Stimulated activated CD4-positive, alpha-beta T cell treated with anti-CD3 and anti-CD28 coated beads, Interleukin-2, amount 100 ng/mL, for 24 hours (primary cell): ENCODE measurements at regions not wholly inside any gene's neighbourhood (a gene's known extent, or its start where the extent isn't known, plus 50 kb on each side); places are given as distances from the start of the nearest gene placed in this dataset.
"Not testable (repeated sequence)": the region's sequence is repeated elsewhere in the genome, so short reads cannot be mapped to it uniquely, and the experiment has no call there.

Experiments used
- DNase-seq, 2 donors: peaks; one replicate each; pipeline ENCODE4 v3.0.0-alpha.2; 2020

- no peak for DNase-seq
Observed at GRCh38 chrX:13419918-13420317, 100.1 kb upstream of the ATXN3L start.

- DNase-seq = no peak
Observed at GRCh38 chrX:13419276-13419675, 99.4 kb upstream of the ATXN3L start.

GRCh38 chrX:13418126-13419097 lies 98.6 kb upstream of the ATXN3L start:
- no peak for DNase-seq

- no peak for DNase-seq
Observed at GRCh38 chrX:13415509-13415908, 95.7 kb upstream of the ATXN3L start.

- DNase-seq = no peak
Observed at GRCh38 chrX:13414006-13414647, 94.3 kb upstream of the ATXN3L start.

GRCh38 chrX:13412208-13412600 lies 92.4 kb upstream of the ATXN3L start:
- no peak for DNase-seq

- DNase-seq = no peak
Observed at GRCh38 chrX:13411496-13412207, 91.8 kb upstream of the ATXN3L start.

GRCh38 chrX:13408599-13408998 lies 88.7 kb upstream of the ATXN3L start:
- not testable (repeated sequence) for DNase-seq

GRCh38 chrX:13404777-13405176 lies 84.9 kb upstream of the ATXN3L start:
- DNase-seq = not testable (repeated sequence)

GRCh38 chrX:13404364-13404763 lies 84.5 kb upstream of the ATXN3L start:
- no peak for DNase-seq

- DNase-seq = no peak
Observed at GRCh38 chrX:13401724-13402123, 81.9 kb upstream of the ATXN3L start.

GRCh38 chrX:13398839-13399238 lies 79.0 kb upstream of the ATXN3L start:
- DNase-seq = no peak

- peak in 1 of 2 donors; percentile 8 for DNase-seq
Observed at GRCh38 chrX:13397878-13398818, 78.3 kb upstream of the ATXN3L start.

GRCh38 chrX:13396924-13397323 lies 77.1 kb upstream of the ATXN3L start:
- no peak for DNase-seq

GRCh38 chrX:13389501-13389900 lies 69.6 kb upstream of the ATXN3L start:
- no peak for DNase-seq

GRCh38 chrX:13387666-13388494 lies 68.0 kb upstream of the ATXN3L start:
- DNase-seq = no peak

- DNase-seq = no peak
Observed at GRCh38 chrX:13386636-13387035, 66.8 kb upstream of the ATXN3L start.

GRCh38 chrX:13386092-13386491 lies 66.2 kb upstream of the ATXN3L start:
- DNase-seq = no peak

- no peak for DNase-seq
Observed at GRCh38 chrX:13383907-13384306, 64.1 kb upstream of the ATXN3L start.

- DNase-seq = no peak
Observed at GRCh38 chrX:13381514-13381913, 61.7 kb upstream of the ATXN3L start.

GRCh38 chrX:13380211-13380610 lies 60.4 kb upstream of the ATXN3L start:
- no peak for DNase-seq
